ENCODE measurements at regions not wholly inside any gene's neighbourhood (a gene's known extent, or its start where the extent isn't known, plus 50 kb on each side); places are given as distances from the start of the nearest gene placed in this dataset.

- H3K4me3 Mint-ChIP-seq: no peak overlapping the region
- ChIA-PET CTCF (no interaction called here), POLR2A (no interaction called here)
- peaks cover 8% of the 10 kb centered on the region for H3K9me3 Mint-ChIP-seq
- H3K36me3 Mint-ChIP-seq (ENCODE audit: low read depth): no peaks in the 10 kb centered on the region
- no peak overlapping the region for H3K27ac Mint-ChIP-seq
- no peak for TF ChIP-seq CTCF (IDR thresholded peaks at IDR 0.05)
- intact Hi-C loops (cut with micrococcal nuclease): no loop called here
- H3K27me3 Mint-ChIP-seq: no peaks in the 10 kb centered on the region
- DNase-seq (no peak), ATAC-seq (no peak)
- H3K4me1 Mint-ChIP-seq (ENCODE audit: low read depth): peaks cover 14% of the 10 kb centered on the region
These were observed 89.8 kb upstream of the DYRK2 start for GRCh38 chr12:67558775-67559174.

- CTCF ChIA-PET: no interaction called here
- peaks cover 13% of the 10 kb centered on the region for H3K4me1 Mint-ChIP-seq (ENCODE audit: low read depth)
- H3K27me3 Mint-ChIP-seq: no peaks in the 10 kb centered on the region
- H3K9me3 Mint-ChIP-seq: peaks cover 8% of the 10 kb centered on the region
- intact Hi-C loops (cut with micrococcal nuclease): no loop called here
- H3K36me3 Mint-ChIP-seq (ENCODE audit: low read depth): no peaks in the 10 kb centered on the region
- no peak for TF ChIP-seq CTCF (IDR thresholded peaks at IDR 0.05)
- H3K27ac Mint-ChIP-seq: no peak overlapping the region
- no peak for DNase-seq
- H3K4me3 Mint-ChIP-seq: no peak overlapping the region
- POLR2A ChIA-PET: no interaction called here
- no peak for ATAC-seq
These were observed 88.8 kb upstream of the DYRK2 start for GRCh38 chr12:67559751-67560150.

- intact Hi-C loops (cut with micrococcal nuclease): no loop called here
- H3K36me3 Mint-ChIP-seq (ENCODE audit: low read depth): no peaks in the 10 kb centered on the region
- H3K27ac Mint-ChIP-seq: no peak overlapping the region
- ChIA-PET POLR2A (no interaction called here), CTCF (no interaction called here)
- H3K27me3 Mint-ChIP-seq: no peaks in the 10 kb centered on the region
- no peak for ATAC-seq
- H3K4me3 Mint-ChIP-seq: no peak overlapping the region
- no peaks in the 10 kb centered on the region for H3K4me1 Mint-ChIP-seq (ENCODE audit: low read depth)
- no peak for TF ChIP-seq CTCF (IDR thresholded peaks at IDR 0.05)
- peaks cover 14% of the 10 kb centered on the region for H3K9me3 Mint-ChIP-seq
- no peak for DNase-seq
These were observed 85.8 kb upstream of the DYRK2 start for GRCh38 chr12:67562513-67563287.

DNA sequence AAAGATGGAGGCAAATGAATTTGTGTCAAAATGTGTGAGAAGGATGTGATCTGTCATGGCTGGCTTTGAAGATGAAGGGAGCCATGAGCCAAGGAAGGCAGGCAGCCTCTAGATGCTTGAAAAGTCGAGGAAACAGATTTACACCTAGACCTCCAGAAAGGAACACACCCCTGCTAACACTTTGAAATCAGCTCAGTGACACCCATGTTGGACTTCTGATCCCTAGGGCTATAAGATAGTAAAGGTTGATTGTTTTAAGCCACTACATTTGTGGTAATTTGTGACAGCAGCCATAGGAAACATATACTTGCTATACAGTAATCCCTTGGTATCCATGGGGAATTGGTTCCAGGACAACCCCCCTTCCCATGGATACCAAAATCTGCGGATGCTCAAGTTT lies 80.5 kb upstream of the DYRK2 start:
- H3K36me3 Mint-ChIP-seq (ENCODE audit: low read depth): no peaks in the 10 kb centered on the region
- no peak for ATAC-seq

More for the DNA sequence above, 80.5 kb upstream of the DYRK2 start:
- ChIA-PET CTCF (no interaction called here), POLR2A (no interaction called here)
- H3K27me3 Mint-ChIP-seq: peaks cover 2% of the 10 kb centered on the region
- DNase-seq: no peak
- no peak overlapping the region for H3K27ac Mint-ChIP-seq
- intact Hi-C loops (cut with micrococcal nuclease): no loop called here
- TF ChIP-seq CTCF (IDR thresholded peaks at IDR 0.05): no peak
- H3K9me3 Mint-ChIP-seq: peaks cover 7% of the 10 kb centered on the region
- H3K4me1 Mint-ChIP-seq (ENCODE audit: low read depth): peaks cover 3% of the 10 kb centered on the region
- H3K4me3 Mint-ChIP-seq: no peak overlapping the region
